T-helper 17 cell (primary cell): ENCODE measurements at regions not wholly inside any gene's neighbourhood (a gene's known extent, or its start where the extent isn't known, plus 50 kb on each side); places are given as distances from the start of the nearest gene placed in this dataset.
"Not testable (repeated sequence)": the region's sequence is repeated elsewhere in the genome, so short reads cannot be mapped to it uniquely, and the experiment has no call there.

ENCODE experiments used
- ATAC-seq: fragments of 150-1000 bp; cut with Tn5 transposase; 2 replicates; pipeline ENCODE4 v1.10.0; 2021; ENCODE audit warnings: mild to moderate bottlenecking, moderate library complexity
- DNase-seq, 3 donors: peaks; one replicate each; pipeline versions ENCODE4 v3.0.0 to v3.0.0-alpha.2; 2020 to 2021
- H3K9me3 ChIP-seq: one replicate; pipeline ENCODE4 v1.7.0; 2013; ENCODE audit warnings: low read length, mild to moderate bottlenecking; ENCODE audit not compliant: control insufficient read depth, poor library complexity, severe bottlenecking
- H3K27ac Mint-ChIP-seq: one replicate; pipeline ENCODE4 v1.8.0; 2022; ENCODE audit warnings: mild to moderate bottlenecking, moderate library complexity, mixed read lengths
- H3K27me3 Mint-ChIP-seq: one replicate; pipeline ENCODE4 v1.8.0; 2022; ENCODE audit warnings: mixed read lengths
- H3K36me3 Mint-ChIP-seq: one replicate; pipeline ENCODE4 v1.8.0; 2022; ENCODE audit warnings: low read depth, mixed read lengths
- H3K4me1 Mint-ChIP-seq: one replicate; pipeline ENCODE4 v1.8.0; 2022; ENCODE audit warnings: mild to moderate bottlenecking, mixed read lengths
- H3K4me3 Mint-ChIP-seq: one replicate; pipeline ENCODE4 v1.8.0; 2022; ENCODE audit warnings: mild to moderate bottlenecking, moderate library complexity, mixed read lengths

- ATAC-seq: no peak
These were observed 1967.6 kb downstream of the MRPL39 start for GRCh38 chr21:23639721-23640120.

DNA sequence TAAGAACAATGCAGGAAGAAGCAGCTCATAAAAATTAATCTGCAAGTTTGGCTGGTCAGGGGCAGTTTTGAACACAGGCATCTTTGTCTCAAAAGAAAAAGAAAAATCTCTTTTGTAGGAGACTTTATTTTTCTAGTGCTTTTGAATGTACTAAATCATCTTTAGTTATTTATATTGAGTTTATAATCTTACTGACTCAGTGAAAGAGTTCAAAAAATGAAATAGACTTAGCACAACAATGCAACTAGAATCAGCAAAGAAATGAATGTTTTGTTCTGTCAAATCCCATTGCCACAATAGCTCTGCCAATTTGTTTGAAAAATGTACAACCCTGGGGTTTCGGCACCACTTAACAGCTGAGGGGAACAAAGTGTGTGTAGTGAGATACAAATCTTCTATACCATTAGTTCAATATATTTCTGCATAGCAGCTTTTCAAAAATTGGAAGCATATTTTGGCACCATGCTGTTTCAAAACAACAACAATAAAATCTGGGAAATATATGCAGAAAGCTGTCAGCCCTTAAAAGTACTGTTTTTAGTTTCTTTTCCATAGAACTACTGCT, 1969.1 kb downstream of the MRPL39 start:
- Mint-ChIP-seq H3K4me3 (no peak overlapping the region), H3K4me1 (no peaks in the 10 kb centered on the region), H3K27ac (no peak overlapping the region), H3K27me3 (no peaks in the 10 kb centered on the region), H3K36me3 (no peaks in the 10 kb centered on the region)
- H3K9me3 ChIP-seq: no peaks in the 10 kb centered on the region
- ATAC-seq (no peak), DNase-seq (no peak)

More at GRCh38 chr21:23639721-23640120, 1967.6 kb downstream of the MRPL39 start:
- Mint-ChIP-seq H3K4me1 (no peaks in the 10 kb centered on the region), H3K27ac (no peak overlapping the region), H3K36me3 (no peaks in the 10 kb centered on the region), H3K27me3 (no peaks in the 10 kb centered on the region), H3K4me3 (no peak overlapping the region)
- H3K9me3 ChIP-seq: no peaks in the 10 kb centered on the region
- no peak for DNase-seq

DNA sequence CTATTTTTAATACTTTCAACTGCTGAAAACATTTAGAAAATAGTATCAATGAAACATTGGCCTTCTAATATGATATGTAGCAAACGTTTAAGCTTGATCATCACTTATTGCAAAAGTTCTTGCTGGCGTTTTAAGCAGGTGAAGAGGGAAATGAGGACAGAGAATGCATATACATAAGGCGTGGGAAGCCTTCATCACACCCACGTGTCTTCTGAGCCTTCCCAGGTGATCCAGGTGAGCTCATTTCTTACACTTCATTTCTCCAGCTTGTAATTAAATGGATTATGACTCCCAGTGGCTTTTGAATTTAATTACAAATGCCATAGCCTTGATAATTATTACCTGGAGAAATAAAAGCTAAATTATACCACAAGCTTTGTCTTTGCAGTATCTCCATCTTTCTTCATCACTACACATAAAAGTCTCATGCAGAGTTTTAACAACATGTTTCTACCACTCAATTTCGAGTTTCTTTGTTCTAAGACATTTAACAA, 1973.8 kb downstream of the MRPL39 start:
- H3K27me3 Mint-ChIP-seq: no peaks in the 10 kb centered on the region
- ATAC-seq (no peak), DNase-seq (no peak)
- no peak overlapping the region for H3K4me3 Mint-ChIP-seq
- no peaks in the 10 kb centered on the region for H3K9me3 ChIP-seq
- no peaks in the 10 kb centered on the region for H3K4me1 Mint-ChIP-seq
- H3K27ac Mint-ChIP-seq: no peak overlapping the region
- no peaks in the 10 kb centered on the region for H3K36me3 Mint-ChIP-seq

GRCh38 chr21:23624281-23624680, 1983.0 kb downstream of the MRPL39 start:
- H3K27me3 Mint-ChIP-seq: no peaks in the 10 kb centered on the region
- no peak for DNase-seq
- H3K4me3 Mint-ChIP-seq: no peak overlapping the region
- no peaks in the 10 kb centered on the region for H3K36me3 Mint-ChIP-seq
- no peak for ATAC-seq
- no peak overlapping the region for H3K27ac Mint-ChIP-seq
- no peaks in the 10 kb centered on the region for H3K4me1 Mint-ChIP-seq
- H3K9me3 ChIP-seq: no peaks in the 10 kb centered on the region

- DNase-seq (no peak), ATAC-seq (no peak)
- H3K9me3 ChIP-seq: no peaks in the 10 kb centered on the region
- Mint-ChIP-seq H3K27me3 (no peaks in the 10 kb centered on the region), H3K36me3 (no peaks in the 10 kb centered on the region), H3K4me3 (no peak overlapping the region), H3K4me1 (no peaks in the 10 kb centered on the region), H3K27ac (no peak overlapping the region)
These were observed 1994.3 kb downstream of the MRPL39 start for GRCh38 chr21:23613014-23613413.

GRCh38 chr21:23612210-23612609, 1995.1 kb downstream of the MRPL39 start:
- Mint-ChIP-seq H3K4me1 (no peaks in the 10 kb centered on the region), H3K4me3 (no peak overlapping the region), H3K36me3 (no peaks in the 10 kb centered on the region), H3K27me3 (no peaks in the 10 kb centered on the region), H3K27ac (no peak overlapping the region)
- DNase-seq (no peak), ATAC-seq (no peak)
- no peaks in the 10 kb centered on the region for H3K9me3 ChIP-seq

DNA sequence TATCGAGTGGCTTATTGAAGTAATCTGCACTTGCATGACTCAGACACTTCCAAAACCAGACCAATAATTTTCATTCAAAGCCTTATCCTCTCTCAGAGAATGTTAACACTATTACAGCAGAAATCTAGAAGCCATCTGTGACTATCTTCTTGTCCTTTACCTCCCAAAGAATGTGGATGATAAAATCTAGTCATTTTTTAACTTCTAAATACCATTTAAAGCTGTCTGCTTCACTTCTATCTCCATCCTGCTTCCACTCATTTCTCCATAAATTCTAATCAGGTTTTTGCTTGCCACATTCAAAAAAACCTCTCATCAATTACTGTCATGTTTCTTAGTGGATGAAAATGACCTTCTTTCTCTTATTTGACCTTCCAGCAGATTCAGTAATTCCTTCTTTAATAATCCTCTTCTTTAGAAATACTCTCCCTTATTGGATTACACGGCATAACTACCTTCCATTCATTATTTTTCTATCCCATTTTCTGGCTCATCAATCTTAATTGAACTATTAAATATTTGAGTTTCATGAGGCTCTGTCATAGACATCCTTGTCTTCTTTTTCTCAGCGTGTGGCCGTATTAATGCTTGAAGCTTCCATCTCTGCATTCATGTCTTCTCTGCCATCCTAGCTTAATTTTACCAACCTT, 1999.4 kb downstream of the MRPL39 start:
- ATAC-seq: no peak
- Mint-ChIP-seq H3K27me3 (no peaks in the 10 kb centered on the region), H3K4me1 (no peaks in the 10 kb centered on the region), H3K27ac (no peak overlapping the region), H3K4me3 (no peak overlapping the region), H3K36me3 (no peaks in the 10 kb centered on the region)
- no peak for DNase-seq
- H3K9me3 ChIP-seq: no peaks in the 10 kb centered on the region

GRCh38 chr21:23601549-23601948, 2005.7 kb downstream of the MRPL39 start:
- Mint-ChIP-seq H3K27me3 (no peaks in the 10 kb centered on the region), H3K36me3 (no peaks in the 10 kb centered on the region), H3K4me1 (no peaks in the 10 kb centered on the region), H3K27ac (no peak overlapping the region), H3K4me3 (no peak overlapping the region)
- ATAC-seq (no peak), DNase-seq (no peak)
- no peaks in the 10 kb centered on the region for H3K9me3 ChIP-seq

DNA sequence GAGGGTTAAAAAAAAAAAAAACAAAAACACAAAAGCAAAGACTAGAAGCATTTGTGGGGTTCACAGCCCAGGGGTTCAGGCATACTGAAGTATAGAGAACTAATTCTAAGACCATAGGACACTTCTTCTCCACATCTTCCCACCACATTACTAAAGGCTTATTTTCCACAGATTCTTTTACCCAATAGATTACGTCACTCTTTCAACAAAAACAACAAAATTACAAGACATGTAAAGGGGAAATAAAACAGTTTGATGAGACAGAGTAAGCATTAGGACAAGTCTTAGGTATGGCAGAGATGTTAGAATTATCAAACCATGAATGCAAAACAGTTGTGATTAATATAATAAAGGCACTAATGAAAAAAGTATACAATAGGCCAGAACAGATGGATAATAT, 2013.7 kb downstream of the MRPL39 start:
- ATAC-seq (no peak), DNase-seq (no peak)
- Mint-ChIP-seq H3K27ac (no peak overlapping the region), H3K4me1 (no peaks in the 10 kb centered on the region), H3K4me3 (no peak overlapping the region), H3K36me3 (no peaks in the 10 kb centered on the region), H3K27me3 (no peaks in the 10 kb centered on the region)
- no peaks in the 10 kb centered on the region for H3K9me3 ChIP-seq

DNA sequence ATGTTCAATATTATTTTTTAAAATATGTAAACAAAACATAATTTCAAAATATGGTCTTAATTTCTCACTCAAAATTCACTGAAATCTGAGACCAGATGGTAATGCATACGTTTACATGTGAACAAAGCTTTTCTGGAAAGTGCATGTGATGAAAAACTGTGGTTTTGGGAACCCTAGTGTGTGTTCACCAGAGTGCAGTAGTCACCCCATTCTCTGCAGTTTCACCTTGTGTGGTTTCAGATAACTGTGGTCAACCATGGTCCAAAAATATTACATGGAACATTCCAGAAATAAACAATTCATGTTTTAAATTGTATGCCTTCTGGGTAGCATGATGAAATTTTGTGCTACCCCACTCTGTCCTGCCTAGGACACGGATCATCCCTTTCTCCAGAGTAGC, 2021.9 kb downstream of the MRPL39 start:
- H3K4me3 Mint-ChIP-seq: no peak overlapping the region
- H3K4me1 Mint-ChIP-seq: no peaks in the 10 kb centered on the region
- no peaks in the 10 kb centered on the region for H3K36me3 Mint-ChIP-seq
- no peak for ATAC-seq
- no peaks in the 10 kb centered on the region for H3K9me3 ChIP-seq
- no peaks in the 10 kb centered on the region for H3K27me3 Mint-ChIP-seq
- DNase-seq: no peak
- no peak overlapping the region for H3K27ac Mint-ChIP-seq

- Mint-ChIP-seq H3K4me3 (no peak overlapping the region), H3K27ac (no peak overlapping the region), H3K4me1 (no peaks in the 10 kb centered on the region), H3K27me3 (no peaks in the 10 kb centered on the region), H3K36me3 (no peaks in the 10 kb centered on the region)
- no peaks in the 10 kb centered on the region for H3K9me3 ChIP-seq
- ATAC-seq (no peak), DNase-seq (no peak)
These were observed 2027.7 kb downstream of the MRPL39 start for GRCh38 chr21:23579573-23579972.

GRCh38 chr21:23578027-23578426, 2029.3 kb downstream of the MRPL39 start:
- Mint-ChIP-seq H3K4me3 (no peak overlapping the region), H3K36me3 (no peaks in the 10 kb centered on the region), H3K27ac (no peak overlapping the region), H3K4me1 (no peaks in the 10 kb centered on the region), H3K27me3 (no peaks in the 10 kb centered on the region)
- ATAC-seq (no peak), DNase-seq (no peak)
- H3K9me3 ChIP-seq: no peaks in the 10 kb centered on the region

- no peaks in the 10 kb centered on the region for H3K9me3 ChIP-seq
- ATAC-seq (no peak), DNase-seq (no peak)
- Mint-ChIP-seq H3K27me3 (no peaks in the 10 kb centered on the region), H3K36me3 (no peaks in the 10 kb centered on the region), H3K4me1 (no peaks in the 10 kb centered on the region), H3K27ac (no peak overlapping the region), H3K4me3 (no peak overlapping the region)
These were observed 2032.3 kb downstream of the MRPL39 start for GRCh38 chr21:23574932-23575331.

- H3K4me3 Mint-ChIP-seq, H3K27ac Mint-ChIP-seq, H3K9me3 ChIP-seq, H3K4me1 Mint-ChIP-seq, ATAC-seq, H3K27me3 Mint-ChIP-seq, H3K36me3 Mint-ChIP-seq, DNase-seq: not testable (repeated sequence)
These were observed 2058.4 kb downstream of the MRPL39 start for GRCh38 chr21:23548924-23549323.
